NCI-H2107 (cell line): ENCODE measurements at regions not wholly inside any gene's neighbourhood (a gene's known extent, or its start where the extent isn't known, plus 50 kb on each side); places are given as distances from the start of the nearest gene placed in this dataset.
"Not testable (repeated sequence)": the region's sequence is repeated elsewhere in the genome, so short reads cannot be mapped to it uniquely, and the experiment has no call there.

Experiments
- DNase-seq: peaks from one replicate; lab custom pipeline; 2025; lab: John Stamatoyannopoulos, UW

GRCh38 chr5:138702166-138703077, 50.8 kb upstream of the CTNNA1 start:
- no peak for DNase-seq

GRCh38 chr5:138701678-138702077, 51.5 kb upstream of the CTNNA1 start:
- DNase-seq, result no peak

GRCh38 chr5:138700581-138701362, 52.5 kb upstream of the CTNNA1 start:
- DNase-seq, result no peak

- no peak for DNase-seq
Observed at GRCh38 chr5:138699482-138699881, 53.7 kb upstream of the CTNNA1 start.

DNA sequence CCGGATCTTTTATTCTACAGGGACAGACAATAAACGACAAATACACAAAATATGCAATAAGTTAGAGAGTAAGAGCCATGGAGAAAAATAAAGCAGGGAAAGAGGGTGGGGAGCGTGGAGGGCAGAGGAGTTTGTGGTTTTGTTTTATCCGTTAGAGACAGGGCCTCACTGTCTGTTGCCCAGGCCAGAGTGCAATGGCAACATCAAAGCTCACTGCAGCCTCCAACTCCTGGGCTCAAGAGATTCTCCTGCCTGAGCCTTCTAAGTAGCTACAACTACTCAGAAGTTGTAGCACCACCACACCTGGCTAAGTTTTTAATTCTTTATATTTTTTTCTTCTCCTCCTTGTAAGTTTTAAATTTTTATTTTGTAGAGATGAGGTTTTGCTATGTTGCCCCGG, 54.5 kb upstream of the CTNNA1 start:
- DNase-seq, result no peak

DNA sequence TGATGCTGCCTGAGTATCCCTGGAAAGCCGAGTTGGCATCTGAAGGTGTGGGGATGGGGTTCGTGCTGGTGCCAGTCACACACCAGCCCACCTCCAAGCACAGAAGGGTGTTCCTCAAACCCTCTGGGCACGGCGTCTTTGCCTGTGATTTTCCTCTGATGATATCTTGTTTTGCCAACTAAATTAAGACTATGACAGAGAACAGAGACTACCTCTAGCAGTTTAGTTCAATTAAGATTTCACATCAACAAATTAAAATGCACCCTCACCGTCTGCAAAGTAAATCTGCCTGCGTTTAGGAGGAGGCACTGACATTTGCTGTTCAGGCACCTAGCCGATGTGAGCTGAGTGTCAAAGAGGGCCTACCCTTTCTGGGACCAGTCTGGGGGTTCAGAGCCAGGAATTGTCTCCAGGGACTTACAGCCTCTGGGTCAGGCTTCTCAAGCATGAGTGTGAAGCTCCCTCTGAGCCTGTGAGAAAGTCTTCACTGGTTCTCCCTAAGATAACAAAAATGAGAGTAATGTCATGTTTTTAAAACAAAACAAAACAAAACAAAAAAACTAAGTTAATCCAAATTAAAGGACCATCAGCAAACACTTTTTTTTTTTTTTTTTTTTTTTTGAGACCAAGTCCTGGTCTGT, 55.4 kb upstream of the CTNNA1 start:
- DNase-seq, result no peak

- DNase-seq, result no peak
Observed at GRCh38 chr5:138696501-138696900, 56.7 kb upstream of the CTNNA1 start.

- DNase-seq, result no peak
Observed at GRCh38 chr5:138695781-138696180, 57.4 kb upstream of the CTNNA1 start.

DNA sequence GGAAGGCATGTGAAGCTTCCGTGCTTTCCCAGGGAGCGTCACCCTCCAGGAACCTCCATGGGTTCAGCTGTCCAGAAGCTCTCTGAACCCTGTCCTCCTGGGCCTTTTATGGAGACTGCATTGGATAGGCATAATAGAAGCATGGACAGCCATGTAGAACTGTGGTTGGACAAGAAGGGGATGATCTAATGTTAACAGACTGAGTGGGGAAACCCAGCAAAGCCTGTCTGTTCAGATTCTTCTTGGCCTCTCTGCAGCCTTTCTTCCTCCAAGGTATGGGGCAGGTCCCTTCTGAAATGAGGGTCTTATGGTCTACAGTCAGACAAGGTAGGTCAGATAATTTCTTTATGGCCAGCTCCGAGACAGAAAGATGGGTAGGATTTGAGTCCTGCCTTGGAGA, 59.1 kb upstream of the CTNNA1 start:
- DNase-seq, result no peak

GRCh38 chr5:138692370-138692769, 60.9 kb upstream of the CTNNA1 start:
- no peak for DNase-seq

- DNase-seq, result no peak
Observed at GRCh38 chr5:138686668-138687067, 66.6 kb upstream of the CTNNA1 start.

- no peak for DNase-seq
Observed at GRCh38 chr5:138685193-138685745, 68.0 kb upstream of the CTNNA1 start.

DNA sequence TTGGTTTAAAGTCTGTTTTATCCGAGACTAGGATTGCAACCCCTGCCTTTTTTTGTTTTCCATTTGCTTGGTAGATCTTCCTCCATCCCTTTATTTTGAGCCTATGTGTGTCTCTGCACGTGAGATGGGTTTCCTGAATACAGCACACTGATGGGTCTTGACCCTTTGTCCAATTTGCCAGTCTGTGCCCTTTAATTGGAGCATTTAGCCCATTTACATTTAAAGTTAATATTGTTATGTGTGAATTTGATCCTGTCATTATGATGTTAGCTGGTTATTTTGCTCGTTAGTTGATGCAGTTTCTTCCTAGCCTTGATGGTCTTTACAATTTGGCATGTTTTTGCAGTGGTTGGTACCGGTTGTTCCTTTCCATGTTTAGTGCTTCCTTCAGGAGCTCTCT, 70.8 kb upstream of the CTNNA1 start:
- not testable (repeated sequence) for DNase-seq

DNA sequence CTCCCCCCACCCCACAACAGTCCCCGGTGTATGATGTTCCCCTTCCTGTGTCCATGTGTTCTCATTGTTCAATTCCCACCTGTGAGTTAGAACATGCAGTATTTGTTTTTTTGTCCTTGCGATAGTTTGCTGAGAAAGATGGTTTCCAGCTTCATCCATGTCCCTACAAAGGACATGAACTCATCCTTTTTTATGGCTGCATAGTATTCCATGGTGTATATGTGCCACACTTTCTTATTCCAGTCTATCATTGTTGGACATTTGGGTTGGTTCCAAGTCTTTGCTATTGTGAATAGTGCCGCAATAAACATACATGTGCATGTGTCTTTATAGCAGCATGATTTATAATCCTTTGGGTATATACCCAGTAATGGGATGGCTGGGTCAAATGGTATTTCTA, 74.4 kb upstream of the CTNNA1 start:
- not testable (repeated sequence) for DNase-seq

GRCh38 chr5:138677782-138678181, 75.4 kb upstream of the CTNNA1 start:
- no peak for DNase-seq

DNA sequence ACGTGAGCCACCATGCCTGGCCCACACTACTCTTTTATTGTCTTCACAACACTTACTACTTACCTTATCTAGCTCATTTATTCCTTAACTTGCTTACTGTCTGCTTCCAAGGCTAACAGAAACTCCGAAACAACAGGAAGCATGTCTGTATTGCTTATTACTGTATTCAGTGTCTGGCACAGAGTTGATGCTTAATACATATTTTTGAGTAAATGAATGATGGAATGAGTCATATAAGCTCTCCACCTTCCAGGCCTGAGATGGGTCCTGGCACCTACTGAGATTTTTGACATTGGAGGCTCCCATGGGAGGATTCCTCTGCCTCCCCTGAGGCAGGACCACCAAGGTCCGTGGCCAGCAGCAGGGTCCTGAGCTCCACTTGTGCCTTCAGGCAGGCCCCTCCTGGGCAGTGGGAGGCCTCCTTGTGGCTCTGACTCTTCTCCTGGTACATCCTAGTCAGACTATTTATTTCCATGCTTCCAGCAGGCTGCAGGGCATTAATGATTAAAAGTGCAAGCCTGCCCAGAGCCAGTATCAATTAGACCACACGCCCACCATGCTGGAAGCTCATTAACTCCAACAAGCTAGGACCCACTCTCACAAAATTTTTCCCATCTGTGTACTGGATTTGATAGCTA, 76.5 kb upstream of the CTNNA1 start:
- DNase-seq, result no peak

- DNase-seq, result no peak
Observed at GRCh38 chr5:138676002-138676401, 77.2 kb upstream of the CTNNA1 start.

GRCh38 chr5:138668451-138669380, 84.5 kb upstream of the CTNNA1 start:
- no peak for DNase-seq

- not testable (repeated sequence) for DNase-seq
Observed at GRCh38 chr5:138667782-138668331, 85.4 kb upstream of the CTNNA1 start.

- DNase-seq, result no peak
Observed at GRCh38 chr5:138666226-138666742, 86.9 kb upstream of the CTNNA1 start.
